ENCODE measurements at regions not wholly inside any gene's neighbourhood (a gene's known extent, or its start where the extent isn't known, plus 50 kb on each side); places are given as distances from the start of the nearest gene placed in this dataset.

DNA sequence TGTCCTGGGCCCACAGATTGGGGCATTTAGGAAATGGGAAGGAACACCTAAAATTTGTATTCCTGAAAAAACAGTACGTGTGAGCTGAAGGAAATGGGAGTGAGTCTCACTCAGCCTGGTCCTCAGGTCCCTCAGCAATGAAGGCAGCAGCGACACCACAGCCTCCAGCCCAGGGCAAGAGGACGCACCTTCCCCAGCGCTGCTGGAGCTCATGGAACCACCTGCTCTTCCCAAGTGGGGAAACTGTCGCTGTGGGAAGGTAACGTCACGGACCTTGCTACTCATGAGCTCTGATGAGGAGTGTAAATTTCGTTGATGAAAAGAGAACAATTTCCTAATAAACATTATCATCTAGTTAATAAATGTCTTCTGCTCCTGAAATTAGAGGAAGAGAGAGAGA, 323.6 kb downstream of the EIPR1 start:
- WGBS (ENCODE audit: insufficient coverage) = 93% methylated on average over 4 of the region's 8 CpGs
- no peaks in the 10 kb centered on the region for H3K4me1 ChIP-seq (ENCODE audit: control insufficient read depth in 1 of 2, extremely low read depth in 1 of 2, insufficient read depth in 2 of 2, low read length in 2 of 2)

DNA sequence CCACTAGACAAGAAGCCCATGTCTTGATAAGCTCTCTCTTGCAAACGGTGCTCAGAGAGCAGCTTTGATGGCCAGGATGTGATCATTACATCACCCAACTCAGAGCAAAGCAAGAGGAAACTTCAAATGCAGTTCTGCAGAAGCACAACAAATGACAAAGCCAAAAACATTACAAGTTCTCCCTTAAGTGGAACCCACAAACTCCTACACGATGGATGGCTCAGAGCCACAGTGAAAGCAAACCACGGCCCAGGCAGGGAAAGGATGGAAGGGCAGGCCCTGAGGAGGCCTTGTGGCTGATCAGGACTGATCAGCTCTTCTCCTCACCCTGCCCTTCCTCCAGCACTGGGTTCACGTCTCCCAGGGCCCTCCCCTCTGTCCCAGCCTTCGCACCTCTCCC, 326.4 kb downstream of the EIPR1 start:
- no peaks in the 10 kb centered on the region for H3K4me1 ChIP-seq (ENCODE audit: control insufficient read depth in 1 of 2, extremely low read depth in 1 of 2, insufficient read depth in 2 of 2, low read length in 2 of 2)
- H3K9me3 Mint-ChIP-seq = peaks cover 0 to 2% (median 0%) of the 10 kb centered on the region in 3 donors
- no peak overlapping the region for H3K4me3 ChIP-seq (ENCODE audit: control insufficient read depth in 1 of 2, extremely low read depth in 1 of 2, low read length in 1 of 2)
- peak in 1 of 4 experiments; percentile 16 for ATAC-seq (replicated peaks in 1 of 4)
- ChIA-PET CTCF (no interaction called here), POLR2A (no interaction called here)
- no peaks in the 10 kb centered on the region for H3K36me3 ChIP-seq (ENCODE audit: control insufficient read depth in 2 of 2, extremely low read depth in 1 of 2, insufficient read depth in 1 of 2, low read length in 1 of 2)
- H3K4me3 Mint-ChIP-seq = no peak overlapping the region
- WGBS (ENCODE audit: insufficient coverage) = 25% methylated on average over 5 of the region's 5 CpGs
- H3K27me3 Mint-ChIP-seq = peaks cover 0 to 3% of the 10 kb centered on the region in 2 donors
- peaks cover 0 to 7% of the 10 kb centered on the region in 2 experiments for H3K27me3 ChIP-seq (replicated peaks in 1 of 2; ENCODE audit: control insufficient read depth in 2 of 2, extremely low read depth in 1 of 2, insufficient read depth in 2 of 2, low read length in 1 of 2)
- H3K4me1 Mint-ChIP-seq = peaks cover 0 to 6% (median 0%) of the 10 kb centered on the region in 3 donors
- H3K27ac Mint-ChIP-seq = no peak overlapping the region
- H3K36me3 Mint-ChIP-seq = no peaks in the 10 kb centered on the region
- no peak overlapping the region for H3K27ac ChIP-seq (ENCODE audit: low read length)
- DNase-seq = no peak
- no peaks in the 10 kb centered on the region for H3K9me3 ChIP-seq

More for the DNA sequence above, 323.6 kb downstream of the EIPR1 start:
- H3K36me3 Mint-ChIP-seq = no peaks in the 10 kb centered on the region
- Histone ChIP-seq H3K36me3 (ENCODE audit: control insufficient read depth in 2 of 2, extremely low read depth in 1 of 2, insufficient read depth in 1 of 2, low read length in 1 of 2) (no peaks in the 10 kb centered on the region), H3K27me3 (replicated peaks in 1 of 2; ENCODE audit: control insufficient read depth in 2 of 2, extremely low read depth in 1 of 2, insufficient read depth in 2 of 2, low read length in 1 of 2) (peaks cover 0 to 7% of the 10 kb centered on the region in 2 experiments), H3K4me3 (ENCODE audit: control insufficient read depth in 1 of 2, extremely low read depth in 1 of 2, low read length in 1 of 2) (no peak overlapping the region), H3K27ac (ENCODE audit: low read length) (no peak overlapping the region), H3K9me3 (no peaks in the 10 kb centered on the region)
- ChIA-PET CTCF (no interaction called here), POLR2A (no interaction called here)
- H3K4me1 Mint-ChIP-seq = peaks cover 0 to 6% (median 0%) of the 10 kb centered on the region in 3 donors
- no peak overlapping the region for H3K4me3 Mint-ChIP-seq
- peaks cover 0 to 12% (median 4%) of the 10 kb centered on the region in 3 donors for H3K9me3 Mint-ChIP-seq
- peaks cover 0 to 3% of the 10 kb centered on the region in 2 donors for H3K27me3 Mint-ChIP-seq
- ATAC-seq (replicated peaks in 1 of 4) (no peak), DNase-seq (no peak)
- no peak overlapping the region for H3K27ac Mint-ChIP-seq

- Histone ChIP-seq H3K36me3 (ENCODE audit: control insufficient read depth in 2 of 2, extremely low read depth in 1 of 2, insufficient read depth in 1 of 2, low read length in 1 of 2) (no peaks in the 10 kb centered on the region), H3K4me3 (ENCODE audit: control insufficient read depth in 1 of 2, extremely low read depth in 1 of 2, low read length in 1 of 2) (no peak overlapping the region), H3K27me3 (replicated peaks in 1 of 2; ENCODE audit: control insufficient read depth in 2 of 2, extremely low read depth in 1 of 2, insufficient read depth in 2 of 2, low read length in 1 of 2) (no peaks in the 10 kb centered on the region), H3K9me3 (no peaks in the 10 kb centered on the region), H3K4me1 (ENCODE audit: control insufficient read depth in 1 of 2, extremely low read depth in 1 of 2, insufficient read depth in 2 of 2, low read length in 2 of 2) (no peaks in the 10 kb centered on the region), H3K27ac (ENCODE audit: low read length) (no peak overlapping the region)
- no peaks in the 10 kb centered on the region for H3K27me3 Mint-ChIP-seq
- 93% methylated on average over 13 of the region's 14 CpGs for WGBS (ENCODE audit: insufficient coverage)
- H3K4me3 Mint-ChIP-seq = no peak overlapping the region
- CTCF ChIA-PET = no interaction called here
- no peak for DNase-seq
- no peaks in the 10 kb centered on the region for H3K9me3 Mint-ChIP-seq
- POLR2A ChIA-PET = no interaction called here
- peaks cover 0 to 4% (median 0%) of the 10 kb centered on the region in 3 donors for H3K4me1 Mint-ChIP-seq
- H3K36me3 Mint-ChIP-seq = no peaks in the 10 kb centered on the region
- ATAC-seq (replicated peaks in 1 of 4) = no peak
- no peak overlapping the region for H3K27ac Mint-ChIP-seq
These were observed 331.3 kb downstream of the EIPR1 start for GRCh38 chr2:3046170-3046865.

DNA sequence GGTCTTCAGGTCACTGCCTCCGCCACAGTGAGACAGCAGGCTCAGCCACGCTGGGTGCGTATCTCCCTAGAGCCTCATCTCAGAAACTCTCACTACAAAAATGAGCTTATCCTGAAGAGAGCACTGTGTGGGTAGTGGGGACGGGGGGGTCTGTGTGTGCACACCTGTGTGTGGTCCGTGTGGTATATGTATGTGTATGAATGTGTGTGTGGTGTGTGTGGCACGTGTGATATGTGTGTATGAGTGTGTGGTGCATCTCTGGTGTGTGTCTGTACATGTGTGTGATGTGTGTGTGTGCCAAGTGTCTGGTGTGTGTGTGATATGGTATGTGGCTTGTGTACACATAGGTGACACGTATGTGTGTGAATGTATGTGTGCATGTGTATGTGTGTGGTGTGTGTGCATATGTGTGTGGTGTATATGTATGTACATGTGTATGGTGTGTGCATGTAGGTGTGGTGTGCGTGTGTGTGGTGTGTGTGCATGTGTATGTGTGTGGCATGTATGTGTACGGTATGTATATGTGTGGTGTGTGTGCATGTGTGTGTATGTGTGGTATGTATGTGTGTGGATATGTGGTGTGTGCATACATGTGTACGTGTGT, 332.2 kb downstream of the EIPR1 start:
- POLR2A ChIA-PET = no interaction called here
- H3K27me3 Mint-ChIP-seq = no peaks in the 10 kb centered on the region

DNA sequence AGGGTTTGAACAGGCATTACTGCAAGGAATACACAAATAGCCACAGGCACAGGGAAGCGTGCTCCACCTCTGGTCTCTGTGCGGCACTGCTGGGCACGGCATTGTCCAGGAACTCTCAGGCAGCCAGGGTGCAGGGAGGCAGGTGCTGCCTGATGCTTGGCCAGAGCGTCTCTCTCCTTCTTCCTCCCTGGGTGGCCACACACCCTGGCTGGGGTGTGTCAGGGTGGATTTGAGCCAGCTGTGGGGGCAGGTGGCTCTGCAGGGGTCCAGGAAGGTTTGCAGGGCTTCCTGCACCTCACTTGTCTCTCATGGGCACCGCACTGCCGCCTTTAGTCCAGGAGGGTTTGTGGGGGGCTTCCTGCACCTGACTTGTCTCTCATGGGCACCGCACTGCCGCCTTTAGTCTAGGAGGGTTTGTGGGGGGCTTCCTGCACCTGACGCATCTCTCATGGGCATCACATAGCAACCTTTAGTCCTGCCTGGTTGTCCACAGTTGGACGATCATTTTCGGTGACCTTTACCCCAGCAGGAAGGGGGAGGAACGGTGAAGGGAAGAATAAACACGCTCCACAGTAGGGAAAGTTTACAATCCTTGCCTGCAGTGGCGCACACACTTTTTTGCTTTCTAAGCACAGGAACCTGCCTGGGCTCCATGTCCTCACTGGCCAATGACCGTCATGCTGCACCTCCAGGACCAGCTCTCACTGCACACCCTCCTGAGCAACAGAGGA, 332.9 kb downstream of the EIPR1 start:
- Mint-ChIP-seq H3K36me3 (no peaks in the 10 kb centered on the region), H3K4me1 (no peaks in the 10 kb centered on the region), H3K27ac (no peak overlapping the region), H3K27me3 (no peaks in the 10 kb centered on the region), H3K9me3 (no peaks in the 10 kb centered on the region), H3K4me3 (no peak overlapping the region)
- Histone ChIP-seq H3K36me3 (ENCODE audit: control insufficient read depth in 2 of 2, extremely low read depth in 1 of 2, insufficient read depth in 1 of 2, low read length in 1 of 2) (no peaks in the 10 kb centered on the region), H3K4me3 (ENCODE audit: control insufficient read depth in 1 of 2, extremely low read depth in 1 of 2, low read length in 1 of 2) (no peak overlapping the region), H3K4me1 (ENCODE audit: control insufficient read depth in 1 of 2, extremely low read depth in 1 of 2, insufficient read depth in 2 of 2, low read length in 2 of 2) (no peaks in the 10 kb centered on the region), H3K9me3 (no peaks in the 10 kb centered on the region), H3K27me3 (replicated peaks in 1 of 2; ENCODE audit: control insufficient read depth in 2 of 2, extremely low read depth in 1 of 2, insufficient read depth in 2 of 2, low read length in 1 of 2) (peaks cover 0 to 4% of the 10 kb centered on the region in 2 experiments), H3K27ac (ENCODE audit: low read length) (no peak overlapping the region)
- ChIA-PET POLR2A (no interaction called here), CTCF (no interaction called here)
- WGBS (ENCODE audit: insufficient coverage) = 93% methylated on average over 7 of the region's 15 CpGs
- no peak for DNase-seq
- no peak for ATAC-seq (replicated peaks in 1 of 4)

More for the DNA sequence above, 332.2 kb downstream of the EIPR1 start:
- Mint-ChIP-seq H3K4me1 (no peaks in the 10 kb centered on the region), H3K36me3 (no peaks in the 10 kb centered on the region), H3K4me3 (no peak overlapping the region), H3K27ac (no peak overlapping the region), H3K9me3 (no peaks in the 10 kb centered on the region)
- Histone ChIP-seq H3K27me3 (replicated peaks in 1 of 2; ENCODE audit: control insufficient read depth in 2 of 2, extremely low read depth in 1 of 2, insufficient read depth in 2 of 2, low read length in 1 of 2) (no peaks in the 10 kb centered on the region), H3K4me3 (ENCODE audit: control insufficient read depth in 1 of 2, extremely low read depth in 1 of 2, low read length in 1 of 2) (no peak overlapping the region), H3K36me3 (ENCODE audit: control insufficient read depth in 2 of 2, extremely low read depth in 1 of 2, insufficient read depth in 1 of 2, low read length in 1 of 2) (no peaks in the 10 kb centered on the region), H3K9me3 (no peaks in the 10 kb centered on the region), H3K27ac (ENCODE audit: low read length) (no peak overlapping the region), H3K4me1 (ENCODE audit: control insufficient read depth in 1 of 2, extremely low read depth in 1 of 2, insufficient read depth in 2 of 2, low read length in 2 of 2) (no peaks in the 10 kb centered on the region)
- CTCF ChIA-PET = no interaction called here
- 87% methylated on average over 7 of the region's 10 CpGs for WGBS (ENCODE audit: insufficient coverage)
- DNase-seq = no peak
- ATAC-seq (replicated peaks in 1 of 4) = no peak

DNA sequence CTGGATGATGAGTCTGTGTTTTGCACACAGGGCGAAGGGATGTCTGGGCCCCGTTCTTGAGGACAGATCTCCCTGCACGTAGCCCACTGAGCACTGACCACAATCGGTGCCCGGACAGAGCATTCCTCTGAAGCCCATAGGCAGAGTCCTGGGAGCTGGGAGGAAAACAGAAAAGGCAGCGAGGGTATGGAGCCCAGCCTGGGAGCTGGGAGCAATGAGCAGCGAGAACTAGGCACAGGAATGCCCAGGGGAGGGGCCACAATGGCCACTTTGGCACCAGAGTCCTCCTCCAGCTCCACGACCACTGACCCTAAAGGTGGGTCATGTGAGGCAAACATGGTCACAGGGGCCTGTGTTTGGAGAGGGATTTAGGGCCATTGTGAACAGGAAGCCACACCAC, 333.9 kb downstream of the EIPR1 start:
- WGBS (ENCODE audit: insufficient coverage) = 87% methylated on average over 8 of the region's 8 CpGs
- no peaks in the 10 kb centered on the region for H3K9me3 Mint-ChIP-seq
- H3K27ac Mint-ChIP-seq = no peak overlapping the region
- H3K27me3 Mint-ChIP-seq = no peaks in the 10 kb centered on the region
- H3K36me3 ChIP-seq (ENCODE audit: control insufficient read depth in 2 of 2, extremely low read depth in 1 of 2, insufficient read depth in 1 of 2, low read length in 1 of 2) = no peaks in the 10 kb centered on the region
- CTCF ChIA-PET = no interaction called here
- H3K27ac ChIP-seq (ENCODE audit: low read length) = no peak overlapping the region
- no peak overlapping the region for H3K4me3 Mint-ChIP-seq
- H3K4me1 Mint-ChIP-seq = no peaks in the 10 kb centered on the region
- POLR2A ChIA-PET = no interaction called here
- ATAC-seq (replicated peaks in 1 of 4) (no peak), DNase-seq (no peak)
- H3K36me3 Mint-ChIP-seq = no peaks in the 10 kb centered on the region
- H3K4me3 ChIP-seq (ENCODE audit: control insufficient read depth in 1 of 2, extremely low read depth in 1 of 2, low read length in 1 of 2) = no peak overlapping the region
- H3K4me1 ChIP-seq (ENCODE audit: control insufficient read depth in 1 of 2, extremely low read depth in 1 of 2, insufficient read depth in 2 of 2, low read length in 2 of 2) = no peaks in the 10 kb centered on the region
- H3K27me3 ChIP-seq (replicated peaks in 1 of 2; ENCODE audit: control insufficient read depth in 2 of 2, extremely low read depth in 1 of 2, insufficient read depth in 2 of 2, low read length in 1 of 2) = peaks cover 0 to 10% of the 10 kb centered on the region in 2 experiments
- H3K9me3 ChIP-seq = no peaks in the 10 kb centered on the region

All from T-cell (primary cell).